ENCODE measurements at regions not wholly inside any gene's neighbourhood (a gene's known extent, or its start where the extent isn't known, plus 50 kb on each side); places are given as distances from the start of the nearest gene placed in this dataset.
A peak's percentile ranks its signal among the peaks of the same experiment; 100 is the strongest.

GRCh38 chr18:46268671-46269070 is 164.5 kb downstream of the HAUS1 start:
- TF ChIP-seq CTCF (IDR thresholded peaks at IDR 0.05): no peak
- no peak for TF ChIP-seq ZFX (IDR thresholded peaks at IDR 0.05; ENCODE audit: borderline replicate concordance)
- H3K27ac ChIP-seq: no peak overlapping the region

- no peak for TF ChIP-seq ZFX (IDR thresholded peaks at IDR 0.05; ENCODE audit: borderline replicate concordance)
- no peak overlapping the region for H3K27ac ChIP-seq
Measured at GRCh38 chr18:46269275-46269674, 165.1 kb downstream of the HAUS1 start.

- no peak for TF ChIP-seq CTCF (IDR thresholded peaks at IDR 0.05)
- TF ChIP-seq ZFX (IDR thresholded peaks at IDR 0.05; ENCODE audit: borderline replicate concordance): no peak
- H3K27ac ChIP-seq: no peak overlapping the region
Measured at GRCh38 chr18:46271488-46271887, 167.3 kb downstream of the HAUS1 start.

- peak overlapping the region; percentile 17; the same call in 1 of the 2 replicates for H3K27ac ChIP-seq
- TF ChIP-seq CTCF (IDR thresholded peaks at IDR 0.05): no peak
- TF ChIP-seq ZFX (IDR thresholded peaks at IDR 0.05; ENCODE audit: borderline replicate concordance): no peak
Measured at GRCh38 chr18:46273861-46274260, 169.7 kb downstream of the HAUS1 start.

GRCh38 chr18:46274266-46274665 is 170.1 kb downstream of the HAUS1 start:
- TF ChIP-seq CTCF (IDR thresholded peaks at IDR 0.05): no peak
- TF ChIP-seq ZFX (IDR thresholded peaks at IDR 0.05; ENCODE audit: borderline replicate concordance): no peak
- H3K27ac ChIP-seq: peak overlapping the region; percentile 17; the same call in 1 of the 2 replicates

GRCh38 chr18:46275370-46275769 is 171.2 kb downstream of the HAUS1 start:
- no peak overlapping the region for H3K27ac ChIP-seq
- no peak for TF ChIP-seq ZFX (IDR thresholded peaks at IDR 0.05; ENCODE audit: borderline replicate concordance)

- H3K27ac ChIP-seq: no peak overlapping the region
- TF ChIP-seq ZFX (IDR thresholded peaks at IDR 0.05; ENCODE audit: borderline replicate concordance): no peak
- TF ChIP-seq CTCF (IDR thresholded peaks at IDR 0.05): no peak
Measured at GRCh38 chr18:46276748-46277147, 172.6 kb downstream of the HAUS1 start.

GRCh38 chr18:46278481-46279465 is 174.6 kb downstream of the HAUS1 start:
- no peak for TF ChIP-seq CTCF (IDR thresholded peaks at IDR 0.05)
- no peak for TF ChIP-seq ZFX (IDR thresholded peaks at IDR 0.05; ENCODE audit: borderline replicate concordance)
- no peak overlapping the region for H3K27ac ChIP-seq

Data from 22Rv1 (cell line).